ENCODE measurements at regions not wholly inside any gene's neighbourhood (a gene's known extent, or its start where the extent isn't known, plus 50 kb on each side); places are given as distances from the start of the nearest gene placed in this dataset.

GRCh38 chr4:65951177-65951576 is 280.9 kb upstream of the EPHA5 start:
- H3F3A ChIP-seq (ENCODE audit: control insufficient read depth, insufficient read depth): no peaks in the 10 kb centered on the region
- no peaks in the 10 kb centered on the region for H4K20me1 ChIP-seq (ENCODE audit: control insufficient read depth, insufficient read depth, low read depth, low read length)
- H3K79me2 ChIP-seq (ENCODE audit: control insufficient read depth, low read length): no peaks in the 10 kb centered on the region
- H3K4me1 ChIP-seq (ENCODE audit: control insufficient read depth, low read length): no peaks in the 10 kb centered on the region
- no peak overlapping the region for H3K27ac ChIP-seq (ENCODE audit: low read depth, low read length)
- H3K36me3 ChIP-seq (ENCODE audit: control insufficient read depth, low read length): no peaks in the 10 kb centered on the region
- H3K9me3 ChIP-seq (ENCODE audit: control insufficient read depth, insufficient read depth, low read length): no peaks in the 10 kb centered on the region
- H3K4me2 ChIP-seq (ENCODE audit: low read length): no peak overlapping the region
- H3K9me2 ChIP-seq (replicated peaks; ENCODE audit: control insufficient read depth, low read length): no peaks in the 10 kb centered on the region
- H3K4me3 ChIP-seq (ENCODE audit: low read length): no peak overlapping the region
- TF ChIP-seq EZH2phosphoT487 (IDR thresholded peaks at IDR 0.05; ENCODE audit: borderline replicate concordance, low read length) (no peak), CTCF (IDR thresholded peaks at IDR 0.05; ENCODE audit: low read depth, low read length, poor library complexity, severe bottlenecking) (no peak)
- H3K27me3 ChIP-seq (ENCODE audit: control insufficient read depth, low read length): no peaks in the 10 kb centered on the region

GRCh38 chr4:65943076-65943475 is 272.8 kb upstream of the EPHA5 start:
- no peak overlapping the region for H3K4me3 ChIP-seq (ENCODE audit: low read length)
- H3K27me3 ChIP-seq (ENCODE audit: control insufficient read depth, low read length): no peaks in the 10 kb centered on the region
- no peaks in the 10 kb centered on the region for H3K36me3 ChIP-seq (ENCODE audit: control insufficient read depth, low read length)
- H4K20me1 ChIP-seq (ENCODE audit: control insufficient read depth, insufficient read depth, low read depth, low read length): no peaks in the 10 kb centered on the region
- no peaks in the 10 kb centered on the region for H3K9me3 ChIP-seq (ENCODE audit: control insufficient read depth, insufficient read depth, low read length)
- H3K4me2 ChIP-seq (ENCODE audit: low read length): no peak overlapping the region
- H3K27ac ChIP-seq (ENCODE audit: low read depth, low read length): no peak overlapping the region
- H3K79me2 ChIP-seq (ENCODE audit: control insufficient read depth, low read length): no peaks in the 10 kb centered on the region
- no peaks in the 10 kb centered on the region for H3K9me2 ChIP-seq (replicated peaks; ENCODE audit: control insufficient read depth, low read length)
- H3K4me1 ChIP-seq (ENCODE audit: control insufficient read depth, low read length): no peaks in the 10 kb centered on the region
- TF ChIP-seq EZH2phosphoT487 (IDR thresholded peaks at IDR 0.05; ENCODE audit: borderline replicate concordance, low read length) (no peak), CTCF (IDR thresholded peaks at IDR 0.05; ENCODE audit: low read depth, low read length, poor library complexity, severe bottlenecking) (no peak)
- H3F3A ChIP-seq (ENCODE audit: control insufficient read depth, insufficient read depth): no peaks in the 10 kb centered on the region

GRCh38 chr4:65924843-65925242 is 254.6 kb upstream of the EPHA5 start:
- no peak for TF ChIP-seq CTCF (IDR thresholded peaks at IDR 0.05; ENCODE audit: low read depth, low read length, poor library complexity, severe bottlenecking)
- TF ChIP-seq EZH2phosphoT487 (IDR thresholded peaks at IDR 0.05; ENCODE audit: borderline replicate concordance, low read length): no peak
- no peaks in the 10 kb centered on the region for H3F3A ChIP-seq (ENCODE audit: control insufficient read depth, insufficient read depth)
- H3K36me3 ChIP-seq (ENCODE audit: control insufficient read depth, low read length): no peaks in the 10 kb centered on the region
- no peak overlapping the region for H3K27ac ChIP-seq (ENCODE audit: low read depth, low read length)
- no peaks in the 10 kb centered on the region for H3K9me3 ChIP-seq (ENCODE audit: control insufficient read depth, insufficient read depth, low read length)
- no peaks in the 10 kb centered on the region for H3K4me1 ChIP-seq (ENCODE audit: control insufficient read depth, low read length)
- no peak overlapping the region for H3K4me2 ChIP-seq (ENCODE audit: low read length)
- H4K20me1 ChIP-seq (ENCODE audit: control insufficient read depth, insufficient read depth, low read depth, low read length): no peaks in the 10 kb centered on the region
- no peaks in the 10 kb centered on the region for H3K79me2 ChIP-seq (ENCODE audit: control insufficient read depth, low read length)
- H3K9me2 ChIP-seq (replicated peaks; ENCODE audit: control insufficient read depth, low read length): no peaks in the 10 kb centered on the region
- no peaks in the 10 kb centered on the region for H3K27me3 ChIP-seq (ENCODE audit: control insufficient read depth, low read length)
- H3K4me3 ChIP-seq (ENCODE audit: low read length): no peak overlapping the region

GRCh38 chr4:65923616-65924015 is 253.3 kb upstream of the EPHA5 start:
- H3K9me3 ChIP-seq (ENCODE audit: control insufficient read depth, insufficient read depth, low read length): no peaks in the 10 kb centered on the region
- no peaks in the 10 kb centered on the region for H3K79me2 ChIP-seq (ENCODE audit: control insufficient read depth, low read length)
- H3K4me2 ChIP-seq (ENCODE audit: low read length): no peak overlapping the region
- no peaks in the 10 kb centered on the region for H3K27me3 ChIP-seq (ENCODE audit: control insufficient read depth, low read length)
- no peaks in the 10 kb centered on the region for H3K36me3 ChIP-seq (ENCODE audit: control insufficient read depth, low read length)
- no peaks in the 10 kb centered on the region for H4K20me1 ChIP-seq (ENCODE audit: control insufficient read depth, insufficient read depth, low read depth, low read length)
- no peak for TF ChIP-seq EZH2phosphoT487 (IDR thresholded peaks at IDR 0.05; ENCODE audit: borderline replicate concordance, low read length)
- TF ChIP-seq CTCF (IDR thresholded peaks at IDR 0.05; ENCODE audit: low read depth, low read length, poor library complexity, severe bottlenecking): no peak
- H3K27ac ChIP-seq (ENCODE audit: low read depth, low read length): no peak overlapping the region
- H3F3A ChIP-seq (ENCODE audit: control insufficient read depth, insufficient read depth): no peaks in the 10 kb centered on the region
- no peak overlapping the region for H3K4me3 ChIP-seq (ENCODE audit: low read length)
- H3K9me2 ChIP-seq (replicated peaks; ENCODE audit: control insufficient read depth, low read length): no peaks in the 10 kb centered on the region
- no peaks in the 10 kb centered on the region for H3K4me1 ChIP-seq (ENCODE audit: control insufficient read depth, low read length)
